ENCODE measurements at regions not wholly inside any gene's neighbourhood (a gene's known extent, or its start where the extent isn't known, plus 50 kb on each side); places are given as distances from the start of the nearest gene placed in this dataset.

- Histone ChIP-seq H2BK12ac (ENCODE audit: low read length in 2 of 2) (no peak overlapping the region), H3K79me1 (replicated peaks; ENCODE audit: low read length, poor library complexity, severe bottlenecking) (no peaks in the 10 kb centered on the region), H3K23ac (ENCODE audit: low read length in 2 of 2) (no peak overlapping the region), H3K27ac (ENCODE audit: low read length, poor library complexity, severe bottlenecking) (no peak overlapping the region), H2AFZ (ENCODE audit: low read depth, low read length) (no peak overlapping the region), H2BK120ac (ENCODE audit: low read depth, low read length) (no peak overlapping the region), H2BK5ac (ENCODE audit: low read depth, low read length, poor library complexity, severe bottlenecking) (no peak overlapping the region), H3K9me3 (ENCODE audit: control insufficient read depth, low read length) (peaks cover 5% of the 10 kb centered on the region), H3K4ac (ENCODE audit: low read depth in 1 of 2, low read length in 2 of 2) (no peak overlapping the region), H3K4me3 (ENCODE audit: insufficient read depth in 1 of 2, low read depth in 1 of 2, low read length in 2 of 2) (no peak overlapping the region), H3K36me3 (ENCODE audit: control insufficient read depth in 1 of 2, insufficient read depth in 2 of 2, low read depth in 1 of 2, low read length in 2 of 2) (no peaks in the 10 kb centered on the region), H2AK5ac (ENCODE audit: low read length, severe bottlenecking) (no peak overlapping the region), H3K18ac (ENCODE audit: low read depth in 1 of 2, low read length in 2 of 2) (no peak overlapping the region), H3K4me2 (ENCODE audit: low read length, poor library complexity, severe bottlenecking) (no peak overlapping the region), H3K9ac (ENCODE audit: low read length) (no peak overlapping the region), H4K91ac (ENCODE audit: low read length) (no peak overlapping the region), H2BK15ac (ENCODE audit: low read depth, poor library complexity, severe bottlenecking) (no peak overlapping the region), H3K4me1 (ENCODE audit: control insufficient read depth, insufficient read depth, low read depth, low read length) (no peaks in the 10 kb centered on the region), H3K14ac (ENCODE audit: low read length in 2 of 2) (no peak overlapping the region), H3K27me3 (ENCODE audit: control insufficient read depth in 1 of 2, insufficient read depth in 1 of 2, low read length in 2 of 2) (no peaks in the 10 kb centered on the region), H4K8ac (ENCODE audit: low read length) (no peak overlapping the region)
- no peak for DNase-seq
- 100% methylated on average over 1 of the region's 2 CpGs for WGBS
These were observed 782.3 kb downstream of the PCDH18 start for GRCh38 chr4:136749989-136750388.

- Histone ChIP-seq H3K4me1 (ENCODE audit: control insufficient read depth, insufficient read depth, low read depth, low read length) (no peaks in the 10 kb centered on the region), H3K14ac (ENCODE audit: low read length in 2 of 2) (no peak overlapping the region), H3K4me3 (ENCODE audit: insufficient read depth in 1 of 2, low read depth in 1 of 2, low read length in 2 of 2) (no peak overlapping the region), H2BK120ac (ENCODE audit: low read depth, low read length) (no peak overlapping the region), H3K79me1 (replicated peaks; ENCODE audit: low read length, poor library complexity, severe bottlenecking) (no peaks in the 10 kb centered on the region), H3K9ac (ENCODE audit: low read length) (no peak overlapping the region), H2BK5ac (ENCODE audit: low read depth, low read length, poor library complexity, severe bottlenecking) (no peak overlapping the region), H3K18ac (ENCODE audit: low read depth in 1 of 2, low read length in 2 of 2) (no peak overlapping the region), H3K36me3 (ENCODE audit: control insufficient read depth in 1 of 2, insufficient read depth in 2 of 2, low read depth in 1 of 2, low read length in 2 of 2) (no peaks in the 10 kb centered on the region), H2BK12ac (ENCODE audit: low read length in 2 of 2) (no peak overlapping the region), H2AK5ac (ENCODE audit: low read length, severe bottlenecking) (no peak overlapping the region), H2AFZ (ENCODE audit: low read depth, low read length) (no peak overlapping the region), H3K27me3 (ENCODE audit: control insufficient read depth in 1 of 2, insufficient read depth in 1 of 2, low read length in 2 of 2) (no peaks in the 10 kb centered on the region), H4K91ac (ENCODE audit: low read length) (no peak overlapping the region), H3K4ac (ENCODE audit: low read depth in 1 of 2, low read length in 2 of 2) (no peak overlapping the region), H4K8ac (ENCODE audit: low read length) (no peak overlapping the region), H3K4me2 (ENCODE audit: low read length, poor library complexity, severe bottlenecking) (no peak overlapping the region), H2BK15ac (ENCODE audit: low read depth, poor library complexity, severe bottlenecking) (no peak overlapping the region), H3K9me3 (ENCODE audit: control insufficient read depth, low read length) (peaks cover 14% of the 10 kb centered on the region), H3K27ac (ENCODE audit: low read length, poor library complexity, severe bottlenecking) (no peak overlapping the region), H3K23ac (ENCODE audit: low read length in 2 of 2) (no peak overlapping the region)
- DNase-seq, result no peak
- 97% methylated on average over 3 of the region's 3 CpGs for WGBS
These were observed 783.5 kb downstream of the PCDH18 start for GRCh38 chr4:136748773-136749172.

- Histone ChIP-seq H3K4me1 (ENCODE audit: control insufficient read depth, insufficient read depth, low read depth, low read length) (no peaks in the 10 kb centered on the region), H3K23ac (ENCODE audit: low read length in 2 of 2) (no peak overlapping the region), H2BK12ac (ENCODE audit: low read length in 2 of 2) (no peak overlapping the region), H2BK15ac (ENCODE audit: low read depth, poor library complexity, severe bottlenecking) (no peak overlapping the region), H3K14ac (ENCODE audit: low read length in 2 of 2) (no peak overlapping the region), H2AK5ac (ENCODE audit: low read length, severe bottlenecking) (no peak overlapping the region), H3K4me2 (ENCODE audit: low read length, poor library complexity, severe bottlenecking) (no peak overlapping the region), H3K27me3 (ENCODE audit: control insufficient read depth in 1 of 2, insufficient read depth in 1 of 2, low read length in 2 of 2) (no peaks in the 10 kb centered on the region), H2AFZ (ENCODE audit: low read depth, low read length) (no peak overlapping the region), H3K27ac (ENCODE audit: low read length, poor library complexity, severe bottlenecking) (no peak overlapping the region), H3K9ac (ENCODE audit: low read length) (no peak overlapping the region), H3K36me3 (ENCODE audit: control insufficient read depth in 1 of 2, insufficient read depth in 2 of 2, low read depth in 1 of 2, low read length in 2 of 2) (no peaks in the 10 kb centered on the region), H3K4ac (ENCODE audit: low read depth in 1 of 2, low read length in 2 of 2) (no peak overlapping the region), H3K4me3 (ENCODE audit: insufficient read depth in 1 of 2, low read depth in 1 of 2, low read length in 2 of 2) (no peak overlapping the region), H2BK120ac (ENCODE audit: low read depth, low read length) (no peak overlapping the region), H3K18ac (ENCODE audit: low read depth in 1 of 2, low read length in 2 of 2) (no peak overlapping the region), H4K91ac (ENCODE audit: low read length) (no peak overlapping the region), H3K9me3 (ENCODE audit: control insufficient read depth, low read length) (peaks cover 18% of the 10 kb centered on the region), H3K79me1 (replicated peaks; ENCODE audit: low read length, poor library complexity, severe bottlenecking) (no peaks in the 10 kb centered on the region), H4K8ac (ENCODE audit: low read length) (no peak overlapping the region), H2BK5ac (ENCODE audit: low read depth, low read length, poor library complexity, severe bottlenecking) (no peak overlapping the region)
- DNase-seq, result no peak
- WGBS, result 100% methylated on average over 1 of the region's 1 CpG
These were observed 784.1 kb downstream of the PCDH18 start for GRCh38 chr4:136748165-136748564.

GRCh38 chr4:136743238-136743637 is 789.1 kb downstream of the PCDH18 start:
- WGBS, result 97% methylated on average over 1 of the region's 1 CpG
- H3K4me3 ChIP-seq (ENCODE audit: insufficient read depth in 1 of 2, low read depth in 1 of 2, low read length in 2 of 2), result no peak overlapping the region
- no peak overlapping the region for H3K18ac ChIP-seq (ENCODE audit: low read depth in 1 of 2, low read length in 2 of 2)
- H3K4me2 ChIP-seq (ENCODE audit: low read length, poor library complexity, severe bottlenecking), result no peak overlapping the region
- H3K4me1 ChIP-seq (ENCODE audit: control insufficient read depth, insufficient read depth, low read depth, low read length), result no peaks in the 10 kb centered on the region
- no peaks in the 10 kb centered on the region for H3K27me3 ChIP-seq (ENCODE audit: control insufficient read depth in 1 of 2, insufficient read depth in 1 of 2, low read length in 2 of 2)
- H3K79me1 ChIP-seq (replicated peaks; ENCODE audit: low read length, poor library complexity, severe bottlenecking), result no peaks in the 10 kb centered on the region
- H4K8ac ChIP-seq (ENCODE audit: low read length), result no peak overlapping the region
- peaks cover 18% of the 10 kb centered on the region for H3K9me3 ChIP-seq (ENCODE audit: control insufficient read depth, low read length)
- no peaks in the 10 kb centered on the region for H3K36me3 ChIP-seq (ENCODE audit: control insufficient read depth in 1 of 2, insufficient read depth in 2 of 2, low read depth in 1 of 2, low read length in 2 of 2)
- no peak for DNase-seq
- H2BK12ac ChIP-seq (ENCODE audit: low read length in 2 of 2), result no peak overlapping the region
- no peak overlapping the region for H2BK5ac ChIP-seq (ENCODE audit: low read depth, low read length, poor library complexity, severe bottlenecking)
- H2BK15ac ChIP-seq (ENCODE audit: low read depth, poor library complexity, severe bottlenecking), result no peak overlapping the region
- H3K27ac ChIP-seq (ENCODE audit: low read length, poor library complexity, severe bottlenecking), result no peak overlapping the region
- no peak overlapping the region for H4K91ac ChIP-seq (ENCODE audit: low read length)
- no peak overlapping the region for H3K23ac ChIP-seq (ENCODE audit: low read length in 2 of 2)
- H3K4ac ChIP-seq (ENCODE audit: low read depth in 1 of 2, low read length in 2 of 2), result no peak overlapping the region
- no peak overlapping the region for H3K14ac ChIP-seq (ENCODE audit: low read length in 2 of 2)
- no peak overlapping the region for H2AFZ ChIP-seq (ENCODE audit: low read depth, low read length)
- no peak overlapping the region for H3K9ac ChIP-seq (ENCODE audit: low read length)
- no peak overlapping the region for H2AK5ac ChIP-seq (ENCODE audit: low read length, severe bottlenecking)
- H2BK120ac ChIP-seq (ENCODE audit: low read depth, low read length), result no peak overlapping the region
